Coronary artery (tissue), 2 donors: ENCODE measurements at regions not wholly inside any gene's neighbourhood (a gene's known extent, or its start where the extent isn't known, plus 50 kb on each side); places are given as distances from the start of the nearest gene placed in this dataset.

ENCODE experiments used
- DNase-seq: peaks from one replicate; pipeline ENCODE4 v3.0.0-alpha.2; 2017; ENCODE audit warnings: low spot score
- H3K27ac ChIP-seq, 2 donors: fragments of 200-600 bp; sonication (generic); one replicate each; pipeline ENCODE4 v1.5.1; 2016 to 2019
- H3K4me3 ChIP-seq: fragments of 200-600 bp; sonication (generic); 2 replicates; pipeline ENCODE4 v1.5.1; 2016; ENCODE audit warnings: mild to moderate bottlenecking, moderate library complexity
- TF ChIP-seq, protein P1 (sequence below): fragments of 200-600 bp; sonication (generic); IDR thresholded peaks from one replicate; pipeline ENCODE4 v1.5.1; 2019; ENCODE audit warnings: antibody characterized with exemption

DNA sequence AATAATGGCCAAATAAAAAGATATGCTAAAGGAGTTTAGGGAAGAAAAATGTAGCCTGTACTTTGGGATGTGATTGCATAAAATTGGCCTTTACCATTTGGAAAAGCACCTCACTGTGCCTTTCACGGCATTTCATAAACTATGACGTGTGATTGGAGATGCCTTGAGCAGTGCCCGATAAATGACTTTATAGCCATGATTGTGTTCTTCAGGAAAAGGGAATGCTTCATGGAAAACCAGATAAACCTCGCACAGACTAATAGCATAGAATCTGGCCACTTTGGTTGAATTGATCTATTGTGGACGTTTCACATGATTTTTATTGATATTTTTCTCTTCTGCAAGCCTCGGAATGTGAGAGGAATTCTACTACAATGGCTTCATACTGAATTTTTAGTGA, 502.0 kb upstream of the MKI67 start:
- no peak overlapping the region for H3K27ac ChIP-seq
- DNase-seq, result no peak
- H3K4me3 ChIP-seq, result no peak overlapping the region
- TF ChIP-seq, protein P1, sequence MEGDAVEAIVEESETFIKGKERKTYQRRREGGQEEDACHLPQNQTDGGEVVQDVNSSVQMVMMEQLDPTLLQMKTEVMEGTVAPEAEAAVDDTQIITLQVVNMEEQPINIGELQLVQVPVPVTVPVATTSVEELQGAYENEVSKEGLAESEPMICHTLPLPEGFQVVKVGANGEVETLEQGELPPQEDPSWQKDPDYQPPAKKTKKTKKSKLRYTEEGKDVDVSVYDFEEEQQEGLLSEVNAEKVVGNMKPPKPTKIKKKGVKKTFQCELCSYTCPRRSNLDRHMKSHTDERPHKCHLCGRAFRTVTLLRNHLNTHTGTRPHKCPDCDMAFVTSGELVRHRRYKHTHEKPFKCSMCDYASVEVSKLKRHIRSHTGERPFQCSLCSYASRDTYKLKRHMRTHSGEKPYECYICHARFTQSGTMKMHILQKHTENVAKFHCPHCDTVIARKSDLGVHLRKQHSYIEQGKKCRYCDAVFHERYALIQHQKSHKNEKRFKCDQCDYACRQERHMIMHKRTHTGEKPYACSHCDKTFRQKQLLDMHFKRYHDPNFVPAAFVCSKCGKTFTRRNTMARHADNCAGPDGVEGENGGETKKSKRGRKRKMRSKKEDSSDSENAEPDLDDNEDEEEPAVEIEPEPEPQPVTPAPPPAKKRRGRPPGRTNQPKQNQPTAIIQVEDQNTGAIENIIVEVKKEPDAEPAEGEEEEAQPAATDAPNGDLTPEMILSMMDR, result no peak

DNA sequence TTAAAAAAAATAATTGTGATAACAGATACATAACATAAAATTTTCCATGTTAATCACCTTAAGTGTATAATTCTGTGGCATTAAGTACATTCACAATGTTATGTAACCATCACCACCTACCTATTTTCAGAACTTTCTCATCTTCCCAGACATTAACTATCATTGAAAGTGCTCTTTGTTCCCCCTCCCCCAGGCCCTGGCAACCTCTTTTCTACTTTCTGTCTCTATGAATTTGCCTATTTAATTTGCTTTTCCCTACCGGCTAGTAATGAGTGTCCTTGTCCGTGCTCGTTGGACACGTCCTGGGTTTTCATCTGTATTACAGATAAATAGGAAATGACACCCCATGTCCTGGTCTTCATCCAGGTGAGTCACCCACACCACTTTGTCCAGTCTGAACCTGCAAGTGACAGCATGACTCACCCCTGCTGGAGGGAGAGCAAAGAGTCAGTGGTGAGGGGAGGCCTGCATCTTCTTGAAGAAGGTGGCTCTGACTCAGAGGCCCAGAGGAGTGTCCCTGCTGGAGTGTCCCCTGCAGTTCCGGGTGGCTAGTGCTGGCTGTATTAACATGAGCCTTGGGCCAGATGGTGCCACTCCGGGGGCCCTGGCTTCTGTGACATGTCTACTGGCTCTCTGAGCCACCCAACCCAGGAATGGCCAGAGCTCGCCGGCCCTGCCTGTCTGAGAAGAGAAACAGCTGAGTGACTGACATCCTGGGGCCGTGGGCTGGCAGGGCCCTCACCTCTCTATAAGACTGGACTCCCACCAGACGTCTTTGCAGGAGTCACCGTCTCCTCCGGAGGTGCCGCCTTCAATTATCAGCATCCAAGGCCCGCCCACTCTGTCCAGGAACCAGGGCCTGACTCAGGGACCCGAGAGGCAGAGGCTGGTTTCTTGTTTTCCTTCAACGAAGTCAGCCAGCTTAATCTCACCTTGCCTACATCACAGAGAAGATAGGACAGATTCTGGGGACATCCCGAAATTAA, 503.2 kb upstream of the MKI67 start:
- H3K27ac ChIP-seq, result no peak overlapping the region
- no peak for DNase-seq
- TF ChIP-seq, protein P1, result no peak

GRCh38 chr10:128630787-128631252, 504.6 kb upstream of the MKI67 start:
- TF ChIP-seq, protein P1, result no peak
- Histone ChIP-seq H3K4me3 (no peak overlapping the region), H3K27ac (no peak overlapping the region)
- no peak for DNase-seq

More for the DNA sequence above, 503.2 kb upstream of the MKI67 start:
- no peak overlapping the region for H3K4me3 ChIP-seq

GRCh38 chr10:128631801-128632241, 505.6 kb upstream of the MKI67 start:
- H3K4me3 ChIP-seq, result no peak overlapping the region
- no peak overlapping the region for H3K27ac ChIP-seq
- TF ChIP-seq, protein P1, result no peak
- DNase-seq, result no peak

DNA sequence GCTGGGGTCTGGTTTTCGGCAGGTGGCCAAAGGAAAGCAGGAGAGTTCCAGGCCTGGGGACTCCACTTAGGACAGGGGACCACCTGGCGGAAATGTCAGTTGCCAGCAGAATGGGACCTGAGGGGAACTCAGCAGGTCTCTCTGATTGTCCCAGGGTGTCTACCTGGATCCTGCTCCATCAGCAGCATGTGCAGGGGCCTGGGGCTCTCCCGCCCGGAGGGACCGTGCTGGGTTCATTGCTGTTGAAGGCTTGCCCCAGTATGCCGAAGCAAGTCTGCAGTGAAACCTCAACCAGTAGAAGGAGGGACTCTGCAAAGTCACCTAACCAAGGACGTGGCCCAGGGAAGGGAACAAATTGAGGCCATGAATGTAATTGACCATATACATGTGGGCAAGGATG, 506.5 kb upstream of the MKI67 start:
- Histone ChIP-seq H3K27ac (no peak overlapping the region), H3K4me3 (no peak overlapping the region)
- no peak for DNase-seq
- TF ChIP-seq, protein P1, result no peak

GRCh38 chr10:128633864-128634540, 507.8 kb upstream of the MKI67 start:
- TF ChIP-seq, protein P1, result no peak
- H3K27ac ChIP-seq, result no peak overlapping the region
- DNase-seq, result no peak
- no peak overlapping the region for H3K4me3 ChIP-seq
